ENCODE measurements at regions not wholly inside any gene's neighbourhood (a gene's known extent, or its start where the extent isn't known, plus 50 kb on each side); places are given as distances from the start of the nearest gene placed in this dataset.
"Not testable (repeated sequence)": the region's sequence is repeated elsewhere in the genome, so short reads cannot be mapped to it uniquely, and the experiment has no call there.

- not testable (repeated sequence) for TF ChIP-seq EZH2 (IDR thresholded peaks at IDR 0.05; ENCODE audit: borderline replicate concordance, insufficient read depth, low read length, poor library complexity, severe bottlenecking); RAD21 (conservative IDR thresholded peaks at IDR 0.05)
- TF ChIP-seq, protein P1, sequence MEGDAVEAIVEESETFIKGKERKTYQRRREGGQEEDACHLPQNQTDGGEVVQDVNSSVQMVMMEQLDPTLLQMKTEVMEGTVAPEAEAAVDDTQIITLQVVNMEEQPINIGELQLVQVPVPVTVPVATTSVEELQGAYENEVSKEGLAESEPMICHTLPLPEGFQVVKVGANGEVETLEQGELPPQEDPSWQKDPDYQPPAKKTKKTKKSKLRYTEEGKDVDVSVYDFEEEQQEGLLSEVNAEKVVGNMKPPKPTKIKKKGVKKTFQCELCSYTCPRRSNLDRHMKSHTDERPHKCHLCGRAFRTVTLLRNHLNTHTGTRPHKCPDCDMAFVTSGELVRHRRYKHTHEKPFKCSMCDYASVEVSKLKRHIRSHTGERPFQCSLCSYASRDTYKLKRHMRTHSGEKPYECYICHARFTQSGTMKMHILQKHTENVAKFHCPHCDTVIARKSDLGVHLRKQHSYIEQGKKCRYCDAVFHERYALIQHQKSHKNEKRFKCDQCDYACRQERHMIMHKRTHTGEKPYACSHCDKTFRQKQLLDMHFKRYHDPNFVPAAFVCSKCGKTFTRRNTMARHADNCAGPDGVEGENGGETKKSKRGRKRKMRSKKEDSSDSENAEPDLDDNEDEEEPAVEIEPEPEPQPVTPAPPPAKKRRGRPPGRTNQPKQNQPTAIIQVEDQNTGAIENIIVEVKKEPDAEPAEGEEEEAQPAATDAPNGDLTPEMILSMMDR (IDR thresholded peaks at IDR 0.05; ENCODE audit: poor library complexity, severe bottlenecking): not testable (repeated sequence)
Measured at GRCh38 chr5:34230402-34230801, 187.4 kb upstream of the C1QTNF3 start.

All from neural cell (in vitro differentiated cells).